HepG2 (cell line): ENCODE measurements at regions not wholly inside any gene's neighbourhood (a gene's known extent, or its start where the extent isn't known, plus 50 kb on each side); places are given as distances from the start of the nearest gene placed in this dataset.

Source experiments
- CTCF ChIP-seq: sonication (generic); formaldehyde crosslinking; IDR thresholded peaks from 2 replicates; pipeline ENCODE4 v1.5.0; 2020; ENCODE audit warnings: mild to moderate bottlenecking, missing genetic modification reagents, moderate library complexity
- EZH2 ChIP-seq: conservative IDR thresholded peaks from 2 replicates; pipeline ENCODE4 v1.6.1; 2012; ENCODE audit warnings: mild to moderate bottlenecking, low read depth, low read length, moderate library complexity
- FOSL1 ChIP-seq: sonication (generic); formaldehyde crosslinking; IDR thresholded peaks from 2 replicates; pipeline ENCODE4 v1.9.0; 2021; ENCODE audit warnings: missing genetic modification reagents, borderline replicate concordance
- GABPB1 ChIP-seq: IDR thresholded peaks from 2 replicates; pipeline ENCODE4 v1.6.1; 2016; ENCODE audit warnings: mild to moderate bottlenecking, missing genetic modification reagents, moderate library complexity, missing compliant biosample characterization
- JUND ChIP-seq: sonication (generic); formaldehyde crosslinking; IDR thresholded peaks from 2 replicates; pipeline ENCODE4 v1.8.0; 2022; ENCODE audit warnings: mild to moderate bottlenecking, missing genetic modification reagents
- KLF6 ChIP-seq: IDR thresholded peaks from 2 replicates; pipeline ENCODE4 v1.8.0; 2016; ENCODE audit warnings: missing biosample characterization, missing genetic modification reagents
- NKX3-1 ChIP-seq: sonication (generic); formaldehyde crosslinking; IDR thresholded peaks from 2 replicates; pipeline ENCODE4 v1.5.0; 2020; ENCODE audit warnings: missing genetic modification reagents
- POLR2AphosphoS5 ChIP-seq: IDR thresholded peaks from 2 replicates; pipeline ENCODE4 v1.6.1; 2012; ENCODE audit warnings: low read depth, low read length
- SP1 ChIP-seq, 2 experiments: fragments of 450-650 bp in 1 of 2; sonication (generic) in 1 of 2; formaldehyde crosslinking in 1 of 2; IDR thresholded peaks; 2 replicates each; pipeline versions ENCODE4 v1.4.0 to v1.6.1; 2016 to 2020; ENCODE audit warnings: missing genetic modification reagents in 1 of 2
- ZNF253 ChIP-seq: sonication (generic); formaldehyde crosslinking; IDR thresholded peaks from 2 replicates; pipeline ENCODE4 v1.8.0; 2022; ENCODE audit warnings: mild to moderate bottlenecking, missing genetic modification reagents, borderline replicate concordance
- ZSCAN29 ChIP-seq: sonication (generic); formaldehyde crosslinking; conservative IDR thresholded peaks from 2 replicates; pipeline ENCODE4 v1.4.0; 2020; ENCODE audit warnings: mild to moderate bottlenecking, missing genetic modification reagents
- TF ChIP-seq, protein P1 (sequence below): sonication (generic); formaldehyde crosslinking; IDR thresholded peaks from 2 replicates; pipeline ENCODE4 v1.5.0; 2020; ENCODE audit warnings: missing genetic modification reagents

DNA sequence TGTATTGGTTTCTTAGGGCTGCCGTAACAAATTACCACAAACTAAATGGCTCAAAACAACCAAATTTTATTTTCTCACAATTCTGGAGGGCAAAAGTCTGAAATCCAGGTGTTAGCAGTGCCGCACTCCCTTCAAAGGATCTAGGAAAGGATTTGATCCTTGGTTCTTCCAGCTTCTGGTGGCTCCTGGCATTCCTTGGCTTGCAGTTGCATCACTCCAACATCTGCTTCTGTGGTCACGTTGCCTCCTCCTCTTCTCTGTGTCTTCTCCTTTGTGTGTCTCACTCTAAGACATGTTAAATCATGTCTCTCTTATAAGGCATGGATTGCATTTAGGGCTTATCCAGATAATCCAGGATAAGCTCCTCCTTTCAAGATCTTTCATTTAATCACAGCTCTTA is 262.2 kb downstream of the MEX3B start:
- TF ChIP-seq, protein P1, sequence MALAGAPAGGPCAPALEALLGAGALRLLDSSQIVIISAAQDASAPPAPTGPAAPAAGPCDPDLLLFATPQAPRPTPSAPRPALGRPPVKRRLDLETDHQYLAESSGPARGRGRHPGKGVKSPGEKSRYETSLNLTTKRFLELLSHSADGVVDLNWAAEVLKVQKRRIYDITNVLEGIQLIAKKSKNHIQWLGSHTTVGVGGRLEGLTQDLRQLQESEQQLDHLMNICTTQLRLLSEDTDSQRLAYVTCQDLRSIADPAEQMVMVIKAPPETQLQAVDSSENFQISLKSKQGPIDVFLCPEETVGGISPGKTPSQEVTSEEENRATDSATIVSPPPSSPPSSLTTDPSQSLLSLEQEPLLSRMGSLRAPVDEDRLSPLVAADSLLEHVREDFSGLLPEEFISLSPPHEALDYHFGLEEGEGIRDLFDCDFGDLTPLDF: no peak
- TF ChIP-seq GABPB1 (CRISPR knock-in tag) (no peak), SP1 (IDR thresholded peaks at IDR 0.05) (no peak), SP1 (CRISPR knock-in tag; IDR thresholded peaks at IDR 0.05) (no peak), CTCF (no peak), POLR2AphosphoS5 (no peak), NKX3-1 (CRISPR knock-in tag) (no peak), KLF6 (CRISPR knock-in tag) (no peak), EZH2 (no peak), JUND (CRISPR knock-in tag) (no peak), FOSL1 (CRISPR knock-in tag) (no peak), ZSCAN29 (no peak), ZNF253 (no peak)
